A673 (cell line): ENCODE measurements at regions not wholly inside any gene's neighbourhood (a gene's known extent, or its start where the extent isn't known, plus 50 kb on each side); places are given as distances from the start of the nearest gene placed in this dataset.

ENCODE experiments used
- EZH2 ChIP-seq: fragments of 200-600 bp; sonication (generic); IDR thresholded peaks from 2 replicates; pipeline ENCODE4 v1.6.1; 2017; ENCODE audit warnings: borderline replicate concordance, low read depth, mild to moderate bottlenecking, mixed read lengths, antibody characterized with exemption, low read length; ENCODE audit not compliant: poor library complexity, severe bottlenecking
- TF ChIP-seq, protein P1 (sequence below): fragments of 300-800, 200-600 bp; sonication (generic); conservative IDR thresholded peaks from 2 replicates; pipeline ENCODE4 v1.5.1; 2017; ENCODE audit warnings: low read depth, mild to moderate bottlenecking, antibody characterized with exemption, low read length, moderate library complexity, mixed read lengths

DNA sequence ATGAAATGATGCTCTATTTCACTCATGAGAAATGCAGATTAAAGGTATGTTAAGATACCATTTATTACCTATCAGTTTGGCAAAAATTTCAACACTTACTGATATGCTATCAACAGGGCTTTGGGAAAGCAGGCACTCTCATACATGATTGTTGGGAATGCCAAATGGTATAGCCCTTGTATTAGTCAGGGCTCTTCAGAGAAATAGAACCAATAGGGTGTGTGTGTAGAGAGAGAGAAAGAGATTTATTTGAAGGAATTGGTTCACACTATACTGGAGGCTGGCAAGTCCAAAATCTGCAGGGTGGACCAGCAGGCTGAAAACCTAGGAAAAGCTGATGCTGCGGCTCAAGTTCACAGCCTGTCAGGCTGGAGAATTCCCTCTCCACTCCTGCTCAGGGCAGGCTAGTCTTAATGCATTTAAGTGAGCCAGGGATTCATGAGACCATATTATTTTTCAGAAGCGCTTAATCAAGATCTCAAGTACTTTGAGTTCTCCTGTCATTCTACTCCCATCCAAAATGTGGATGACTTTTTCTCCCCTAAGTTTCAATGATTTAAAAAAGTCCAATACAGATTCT lies 72.4 kb downstream of the NHLRC3 start:
- TF ChIP-seq, protein P1, sequence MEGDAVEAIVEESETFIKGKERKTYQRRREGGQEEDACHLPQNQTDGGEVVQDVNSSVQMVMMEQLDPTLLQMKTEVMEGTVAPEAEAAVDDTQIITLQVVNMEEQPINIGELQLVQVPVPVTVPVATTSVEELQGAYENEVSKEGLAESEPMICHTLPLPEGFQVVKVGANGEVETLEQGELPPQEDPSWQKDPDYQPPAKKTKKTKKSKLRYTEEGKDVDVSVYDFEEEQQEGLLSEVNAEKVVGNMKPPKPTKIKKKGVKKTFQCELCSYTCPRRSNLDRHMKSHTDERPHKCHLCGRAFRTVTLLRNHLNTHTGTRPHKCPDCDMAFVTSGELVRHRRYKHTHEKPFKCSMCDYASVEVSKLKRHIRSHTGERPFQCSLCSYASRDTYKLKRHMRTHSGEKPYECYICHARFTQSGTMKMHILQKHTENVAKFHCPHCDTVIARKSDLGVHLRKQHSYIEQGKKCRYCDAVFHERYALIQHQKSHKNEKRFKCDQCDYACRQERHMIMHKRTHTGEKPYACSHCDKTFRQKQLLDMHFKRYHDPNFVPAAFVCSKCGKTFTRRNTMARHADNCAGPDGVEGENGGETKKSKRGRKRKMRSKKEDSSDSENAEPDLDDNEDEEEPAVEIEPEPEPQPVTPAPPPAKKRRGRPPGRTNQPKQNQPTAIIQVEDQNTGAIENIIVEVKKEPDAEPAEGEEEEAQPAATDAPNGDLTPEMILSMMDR = no peak
- no peak for TF ChIP-seq EZH2
